HEK293 (cell line): ENCODE measurements at regions not wholly inside any gene's neighbourhood (a gene's known extent, or its start where the extent isn't known, plus 50 kb on each side); places are given as distances from the start of the nearest gene placed in this dataset.

Source experiments
- EGR2 ChIP-seq: fragments of 450-650 bp; formaldehyde crosslinking; IDR thresholded peaks from 2 replicates; pipeline ENCODE4 v1.5.1; 2016; ENCODE audit warnings: low read depth, missing biosample characterization, missing genetic modification characterization
- INSM2 ChIP-seq: fragments of 450-650 bp; formaldehyde crosslinking; IDR thresholded peaks from 2 replicates; pipeline ENCODE4 v1.5.1; 2016; ENCODE audit warnings: missing biosample characterization, missing genetic modification characterization
- KLF1 ChIP-seq: fragments of 450-650 bp; formaldehyde crosslinking; IDR thresholded peaks from 2 replicates; pipeline ENCODE4 v1.5.1; 2016; ENCODE audit warnings: missing biosample characterization, missing genetic modification characterization
- KLF8 ChIP-seq: fragments of 450-650 bp; formaldehyde crosslinking; IDR thresholded peaks from 2 replicates; pipeline ENCODE4 v1.5.1; 2016; ENCODE audit warnings: missing biosample characterization, missing genetic modification characterization
- MYNN ChIP-seq: fragments of 450-650 bp; formaldehyde crosslinking; IDR thresholded peaks from 2 replicates; pipeline ENCODE4 v1.5.1; 2016; ENCODE audit warnings: missing biosample characterization, missing genetic modification characterization, borderline replicate concordance
- PRDM2 ChIP-seq: fragments of 450-650 bp; formaldehyde crosslinking; IDR thresholded peaks from 2 replicates; pipeline ENCODE4 v1.5.1; 2016; ENCODE audit warnings: missing biosample characterization, missing genetic modification characterization, borderline replicate concordance
- PRDM6 ChIP-seq: fragments of 450-650 bp; formaldehyde crosslinking; IDR thresholded peaks from 2 replicates; pipeline ENCODE4 v1.5.1; 2017; ENCODE audit warnings: missing biosample characterization, missing genetic modification characterization
- SALL2 ChIP-seq: fragments of 450-650 bp; formaldehyde crosslinking; IDR thresholded peaks from 2 replicates; pipeline ENCODE4 v1.5.0; 2017; ENCODE audit warnings: missing biosample characterization, mild to moderate bottlenecking, missing genetic modification characterization, borderline replicate concordance
- SCRT1 ChIP-seq: fragments of 450-650 bp; formaldehyde crosslinking; IDR thresholded peaks from 2 replicates; pipeline ENCODE4 v1.5.1; 2016; ENCODE audit warnings: missing biosample characterization, missing genetic modification characterization, borderline replicate concordance
- ZBTB11 ChIP-seq: fragments of 450-650 bp; formaldehyde crosslinking; conservative IDR thresholded peaks from 2 replicates; pipeline ENCODE4 v1.5.1; 2016; ENCODE audit warnings: low read depth, missing biosample characterization, missing genetic modification characterization
- ZEB2 ChIP-seq: fragments of 450-650 bp; formaldehyde crosslinking; IDR thresholded peaks from 2 replicates; pipeline ENCODE4 v1.5.1; 2016; ENCODE audit warnings: missing biosample characterization, missing genetic modification characterization
- ZFP69B ChIP-seq: fragments of 450-650 bp; formaldehyde crosslinking; IDR thresholded peaks from 2 replicates; pipeline ENCODE4 v1.5.1; 2016; ENCODE audit warnings: missing biosample characterization, missing genetic modification characterization
- ZIC2 ChIP-seq: fragments of 450-650 bp; formaldehyde crosslinking; IDR thresholded peaks from 2 replicates; pipeline ENCODE4 v1.5.1; 2016; ENCODE audit warnings: missing biosample characterization, missing genetic modification characterization
- ZNF157 ChIP-seq: fragments of 450-650 bp; formaldehyde crosslinking; IDR thresholded peaks from 2 replicates; pipeline ENCODE4 v1.5.1; 2016; ENCODE audit warnings: missing biosample characterization, missing genetic modification characterization
- ZNF239 ChIP-seq: fragments of 450-650 bp; formaldehyde crosslinking; IDR thresholded peaks from 2 replicates; pipeline ENCODE4 v1.5.1; 2016; ENCODE audit warnings: missing biosample characterization, missing genetic modification characterization
- ZNF341 ChIP-seq: fragments of 450-650 bp; formaldehyde crosslinking; IDR thresholded peaks from 2 replicates; pipeline ENCODE4; 2016; ENCODE audit warnings: low read depth, missing biosample characterization, missing genetic modification characterization
- ZNF37A ChIP-seq: fragments of 450-650 bp; IDR thresholded peaks from 2 replicates; pipeline ENCODE4 v1.5.1; 2018; ENCODE audit warnings: missing biosample characterization, missing genetic modification characterization
- ZNF394 ChIP-seq: fragments of 450-650 bp; formaldehyde crosslinking; IDR thresholded peaks from 2 replicates; pipeline ENCODE4 v1.5.1; 2016; ENCODE audit warnings: missing biosample characterization, missing genetic modification characterization, mild to moderate bottlenecking, moderate library complexity, borderline replicate concordance
- ZNF501 ChIP-seq: fragments of 450-650 bp; formaldehyde crosslinking; IDR thresholded peaks from 2 replicates; pipeline ENCODE4 v1.5.1; 2016; ENCODE audit warnings: missing biosample characterization, missing genetic modification characterization
- ZNF549 ChIP-seq: fragments of 450-650 bp; IDR thresholded peaks from 2 replicates; pipeline ENCODE4 v1.5.1; 2018; ENCODE audit warnings: missing biosample characterization, missing genetic modification characterization, mild to moderate bottlenecking, inconsistent platforms, moderate library complexity
- ZNF654 ChIP-seq: fragments of 450-650 bp; formaldehyde crosslinking; IDR thresholded peaks from 2 replicates; pipeline ENCODE4 v1.5.1; 2016; ENCODE audit warnings: low read depth, missing biosample characterization, missing genetic modification characterization
- ZNF660 ChIP-seq: fragments of 450-650 bp; IDR thresholded peaks from 2 replicates; pipeline ENCODE4 v1.5.1; 2018; ENCODE audit warnings: missing biosample characterization, mild to moderate bottlenecking, missing genetic modification characterization
- ZNF704 ChIP-seq: fragments of 450-650 bp; formaldehyde crosslinking; IDR thresholded peaks from 2 replicates; pipeline ENCODE4 v1.5.1; 2016; ENCODE audit warnings: missing biosample characterization, missing genetic modification characterization
- ZNF792 ChIP-seq: fragments of 450-650 bp; formaldehyde crosslinking; IDR thresholded peaks from 2 replicates; pipeline ENCODE4 v1.5.1; 2016; ENCODE audit warnings: missing biosample characterization, missing genetic modification characterization
- ZSCAN30 ChIP-seq: fragments of 450-650 bp; IDR thresholded peaks from 2 replicates; pipeline ENCODE4 v1.5.1; 2018; ENCODE audit warnings: missing biosample characterization, mild to moderate bottlenecking, missing genetic modification characterization, moderate library complexity

GRCh38 chr1:232704694-232705680, 75.1 kb upstream of the SIPA1L2 start (continued):
- TF ChIP-seq ZNF37A (tag by site-specific recombination) (no peak), PRDM6 (peak; percentile 67), ZIC2 (tag by site-specific recombination) (peak; percentile 16; the same call in 1 of the 2 replicates), ZNF654 (tag by site-specific recombination) (no peak), ZNF501 (tag by site-specific recombination) (no peak), EGR2 (tag by site-specific recombination) (no peak), MYNN (peak; percentile 73), ZBTB11 (tag by site-specific recombination) (no peak), ZNF394 (peak; percentile 64), SALL2 (tag by site-specific recombination) (no peak), ZSCAN30 (tag by site-specific recombination) (0 out of 2 replicates have a peak, but pooled peaks have one; percentile 7), ZNF341 (tag by site-specific recombination) (no peak), ZNF704 (tag by site-specific recombination) (no peak), ZNF660 (tag by site-specific recombination) (peak; percentile 99), ZFP69B (tag by site-specific recombination) (peak; percentile 85), ZNF549 (tag by site-specific recombination) (no peak), PRDM2 (tag by site-specific recombination) (no peak), INSM2 (tag by site-specific recombination) (peak; percentile 96), ZEB2 (tag by site-specific recombination) (peak; percentile 99), SCRT1 (tag by site-specific recombination) (no peak), ZNF239 (tag by site-specific recombination) (no peak), KLF8 (tag by site-specific recombination) (peak; percentile 82), ZNF792 (tag by site-specific recombination) (no peak), ZNF157 (tag by site-specific recombination) (no peak), KLF1 (tag by site-specific recombination) (no peak)
